ENCODE measurements at regions not wholly inside any gene's neighbourhood (a gene's known extent, or its start where the extent isn't known, plus 50 kb on each side); places are given as distances from the start of the nearest gene placed in this dataset.

DNA sequence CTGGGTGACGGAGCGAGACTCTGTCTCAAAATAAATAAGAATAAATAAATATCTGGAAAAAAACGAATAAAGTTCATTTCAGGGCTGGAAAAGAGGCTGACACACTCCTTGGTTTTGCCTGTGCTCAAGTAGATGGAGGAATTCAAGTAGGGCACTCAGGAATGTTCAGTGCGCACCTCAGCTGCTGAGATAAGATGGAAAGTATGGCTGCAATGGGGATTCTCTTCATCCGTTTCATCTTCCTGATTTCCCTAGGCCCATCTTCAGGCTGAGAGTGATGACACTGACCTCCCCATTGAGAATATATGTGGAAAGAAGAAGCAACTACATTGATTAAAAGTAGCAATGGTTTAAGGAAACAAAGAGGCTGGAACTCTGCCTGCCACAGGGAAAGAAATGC is 130.5 kb upstream of the ZNF644 start:
- TF ChIP-seq, protein P1, sequence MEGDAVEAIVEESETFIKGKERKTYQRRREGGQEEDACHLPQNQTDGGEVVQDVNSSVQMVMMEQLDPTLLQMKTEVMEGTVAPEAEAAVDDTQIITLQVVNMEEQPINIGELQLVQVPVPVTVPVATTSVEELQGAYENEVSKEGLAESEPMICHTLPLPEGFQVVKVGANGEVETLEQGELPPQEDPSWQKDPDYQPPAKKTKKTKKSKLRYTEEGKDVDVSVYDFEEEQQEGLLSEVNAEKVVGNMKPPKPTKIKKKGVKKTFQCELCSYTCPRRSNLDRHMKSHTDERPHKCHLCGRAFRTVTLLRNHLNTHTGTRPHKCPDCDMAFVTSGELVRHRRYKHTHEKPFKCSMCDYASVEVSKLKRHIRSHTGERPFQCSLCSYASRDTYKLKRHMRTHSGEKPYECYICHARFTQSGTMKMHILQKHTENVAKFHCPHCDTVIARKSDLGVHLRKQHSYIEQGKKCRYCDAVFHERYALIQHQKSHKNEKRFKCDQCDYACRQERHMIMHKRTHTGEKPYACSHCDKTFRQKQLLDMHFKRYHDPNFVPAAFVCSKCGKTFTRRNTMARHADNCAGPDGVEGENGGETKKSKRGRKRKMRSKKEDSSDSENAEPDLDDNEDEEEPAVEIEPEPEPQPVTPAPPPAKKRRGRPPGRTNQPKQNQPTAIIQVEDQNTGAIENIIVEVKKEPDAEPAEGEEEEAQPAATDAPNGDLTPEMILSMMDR (conservative IDR thresholded peaks at IDR 0.05), result no peak
- TF ChIP-seq EZH2 (IDR thresholded peaks at IDR 0.05; ENCODE audit: low read depth), result no peak

Data from PC-9 (cell line).